ENCODE measurements at regions not wholly inside any gene's neighbourhood (a gene's known extent, or its start where the extent isn't known, plus 50 kb on each side); places are given as distances from the start of the nearest gene placed in this dataset.

GRCh38 chr18:45270289-45270771 is 344.9 kb upstream of the SLC14A2 start:
- Histone ChIP-seq H4K20me1 (ENCODE audit: insufficient read depth) (no peaks in the 10 kb centered on the region), H3K27me3 (ENCODE audit: insufficient read depth, low read depth) (no peaks in the 10 kb centered on the region)
- TF ChIP-seq CTCF (conservative IDR thresholded peaks at IDR 0.05; ENCODE audit: low read depth, low read length) = no peak

GRCh38 chr18:45274026-45274425 is 341.2 kb upstream of the SLC14A2 start:
- TF ChIP-seq CTCF (conservative IDR thresholded peaks at IDR 0.05; ENCODE audit: low read depth, low read length) = no peak

More at GRCh38 chr18:45270289-45270771, 344.9 kb upstream of the SLC14A2 start:
- no peak overlapping the region for H3K9ac ChIP-seq
- H3K4me2 ChIP-seq = no peak overlapping the region
- H3K4me1 ChIP-seq (ENCODE audit: low read depth, poor library complexity, severe bottlenecking) = no peaks in the 10 kb centered on the region
- no peak overlapping the region for H3K4me3 ChIP-seq (IDR thresholded peaks at IDR 0.05; ENCODE audit: insufficient read depth, low read depth, low read length)
- no peak overlapping the region for H3K27ac ChIP-seq
- no peaks in the 10 kb centered on the region for H3K36me3 ChIP-seq (ENCODE audit: insufficient read depth)
- no peaks in the 10 kb centered on the region for H3K79me2 ChIP-seq (ENCODE audit: insufficient read depth, low read depth)
- no peak overlapping the region for H2AFZ ChIP-seq (ENCODE audit: low read depth)

GRCh38 chr18:45275367-45276113 is 339.7 kb upstream of the SLC14A2 start:
- Histone ChIP-seq H3K9ac (no peak overlapping the region), H2AFZ (ENCODE audit: low read depth) (no peak overlapping the region), H3K36me3 (ENCODE audit: insufficient read depth) (no peaks in the 10 kb centered on the region), H3K4me3 (IDR thresholded peaks at IDR 0.05; ENCODE audit: insufficient read depth, low read depth, low read length) (no peak overlapping the region), H3K27me3 (ENCODE audit: insufficient read depth, low read depth) (no peaks in the 10 kb centered on the region), H4K20me1 (ENCODE audit: insufficient read depth) (no peaks in the 10 kb centered on the region), H3K4me1 (ENCODE audit: low read depth, poor library complexity, severe bottlenecking) (no peaks in the 10 kb centered on the region), H3K79me2 (ENCODE audit: insufficient read depth, low read depth) (no peaks in the 10 kb centered on the region), H3K27ac (no peak overlapping the region), H3K4me2 (no peak overlapping the region)
- peak; percentile 98 for TF ChIP-seq CTCF (conservative IDR thresholded peaks at IDR 0.05; ENCODE audit: low read depth, low read length)

More at GRCh38 chr18:45274026-45274425, 341.2 kb upstream of the SLC14A2 start:
- Histone ChIP-seq H3K9ac (no peak overlapping the region), H3K4me2 (no peak overlapping the region), H3K27me3 (ENCODE audit: insufficient read depth, low read depth) (no peaks in the 10 kb centered on the region), H2AFZ (ENCODE audit: low read depth) (no peak overlapping the region), H3K79me2 (ENCODE audit: insufficient read depth, low read depth) (no peaks in the 10 kb centered on the region), H4K20me1 (ENCODE audit: insufficient read depth) (no peaks in the 10 kb centered on the region), H3K27ac (no peak overlapping the region), H3K4me1 (ENCODE audit: low read depth, poor library complexity, severe bottlenecking) (no peaks in the 10 kb centered on the region), H3K36me3 (ENCODE audit: insufficient read depth) (no peaks in the 10 kb centered on the region), H3K4me3 (IDR thresholded peaks at IDR 0.05; ENCODE audit: insufficient read depth, low read depth, low read length) (no peak overlapping the region)

DNA sequence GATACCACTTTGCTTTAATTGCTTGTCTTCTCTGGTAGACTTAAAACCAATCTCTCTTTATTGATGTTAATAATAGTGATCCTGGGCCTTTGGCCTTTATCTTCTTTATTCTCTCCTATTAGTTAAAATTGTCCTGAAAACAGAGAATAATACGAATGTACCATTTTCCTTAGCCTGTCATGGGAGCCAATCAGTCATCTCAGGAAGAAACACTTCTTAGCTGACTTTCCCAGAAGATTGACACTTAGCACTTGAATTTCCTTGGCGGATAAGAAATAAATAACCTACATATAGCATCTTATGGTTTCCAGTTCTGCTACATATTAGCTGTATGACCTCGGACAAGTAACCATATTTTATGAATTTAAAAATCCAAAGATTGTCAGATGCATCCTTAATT is 338.4 kb upstream of the SLC14A2 start:
- TF ChIP-seq CTCF (conservative IDR thresholded peaks at IDR 0.05; ENCODE audit: low read depth, low read length) = no peak
- H3K27me3 ChIP-seq (ENCODE audit: insufficient read depth, low read depth) = no peaks in the 10 kb centered on the region

More for the DNA sequence above, 338.4 kb upstream of the SLC14A2 start:
- Histone ChIP-seq H3K4me2 (no peak overlapping the region), H3K9ac (no peak overlapping the region), H3K36me3 (ENCODE audit: insufficient read depth) (no peaks in the 10 kb centered on the region), H2AFZ (ENCODE audit: low read depth) (no peak overlapping the region), H4K20me1 (ENCODE audit: insufficient read depth) (no peaks in the 10 kb centered on the region), H3K79me2 (ENCODE audit: insufficient read depth, low read depth) (no peaks in the 10 kb centered on the region), H3K27ac (no peak overlapping the region), H3K4me1 (ENCODE audit: low read depth, poor library complexity, severe bottlenecking) (no peaks in the 10 kb centered on the region), H3K4me3 (IDR thresholded peaks at IDR 0.05; ENCODE audit: insufficient read depth, low read depth, low read length) (no peak overlapping the region)

Measured in KMS-11 (cell line).